ENCODE measurements at regions not wholly inside any gene's neighbourhood (a gene's known extent, or its start where the extent isn't known, plus 50 kb on each side); places are given as distances from the start of the nearest gene placed in this dataset.

GRCh38 chr17:71111460-71111859 is 942.1 kb downstream of the KCNJ2 start:
- no peak for DNase-seq

- DNase-seq: no peak
These were observed 942.6 kb downstream of the KCNJ2 start for GRCh38 chr17:71111934-71112333.

- no peak for DNase-seq
These were observed 944.0 kb downstream of the KCNJ2 start for GRCh38 chr17:71113347-71113746.

- no peak for DNase-seq
These were observed 945.8 kb downstream of the KCNJ2 start for GRCh38 chr17:71114911-71115668.

GRCh38 chr17:71115669-71115972 is 946.3 kb downstream of the KCNJ2 start:
- no peak for DNase-seq

- no peak for DNase-seq
These were observed 948.1 kb downstream of the KCNJ2 start for GRCh38 chr17:71117466-71117865.

- no peak for DNase-seq
These were observed 948.7 kb downstream of the KCNJ2 start for GRCh38 chr17:71118039-71118438.

- no peak for DNase-seq
These were observed 958.1 kb downstream of the KCNJ2 start for GRCh38 chr17:71127416-71127815.

- DNase-seq: no peak
These were observed 973.0 kb downstream of the KCNJ2 start for GRCh38 chr17:71142333-71142732.

- no peak for DNase-seq
These were observed 975.3 kb upstream of the SOX9 start for GRCh38 chr17:71145486-71145885.

GRCh38 chr17:71147906-71148305 is 972.9 kb upstream of the SOX9 start:
- DNase-seq: no peak

GRCh38 chr17:71149607-71150006 is 971.2 kb upstream of the SOX9 start:
- no peak for DNase-seq

GRCh38 chr17:71157297-71157696 is 963.5 kb upstream of the SOX9 start:
- DNase-seq: no peak

GRCh38 chr17:71158437-71158836 is 962.4 kb upstream of the SOX9 start:
- DNase-seq: no peak

- DNase-seq: no peak
These were observed 957.6 kb upstream of the SOX9 start for GRCh38 chr17:71163121-71163812.

- no peak for DNase-seq
These were observed 957.1 kb upstream of the SOX9 start for GRCh38 chr17:71163813-71164122.

- DNase-seq: no peak
These were observed 956.3 kb upstream of the SOX9 start for GRCh38 chr17:71164561-71164960.

- no peak for DNase-seq
These were observed 954.5 kb upstream of the SOX9 start for GRCh38 chr17:71166311-71166710.

GRCh38 chr17:71168053-71168741 is 952.6 kb upstream of the SOX9 start:
- no peak for DNase-seq

GRCh38 chr17:71170070-71170469 is 950.8 kb upstream of the SOX9 start:
- no peak for DNase-seq

GRCh38 chr17:71171270-71171669 is 949.5 kb upstream of the SOX9 start:
- no peak for DNase-seq

GRCh38 chr17:71173991-71174390 is 946.8 kb upstream of the SOX9 start:
- DNase-seq: no peak

- no peak for DNase-seq
These were observed 944.5 kb upstream of the SOX9 start for GRCh38 chr17:71176331-71176730.

- DNase-seq: no peak
These were observed 943.8 kb upstream of the SOX9 start for GRCh38 chr17:71176928-71177443.
